GM21360 (cell line): ENCODE measurements at regions not wholly inside any gene's neighbourhood (a gene's known extent, or its start where the extent isn't known, plus 50 kb on each side); places are given as distances from the start of the nearest gene placed in this dataset.
"Not testable (repeated sequence)": the region's sequence is repeated elsewhere in the genome, so short reads cannot be mapped to it uniquely, and the experiment has no call there.

Experiments
- ATAC-seq: cut with Tn5 transposase; IDR thresholded peaks from one replicate; pipeline ENCODE4 v1.9.1; 2021; ENCODE audit warnings: mild to moderate bottlenecking, moderate library complexity; ENCODE audit not compliant: unreplicated experiment

DNA sequence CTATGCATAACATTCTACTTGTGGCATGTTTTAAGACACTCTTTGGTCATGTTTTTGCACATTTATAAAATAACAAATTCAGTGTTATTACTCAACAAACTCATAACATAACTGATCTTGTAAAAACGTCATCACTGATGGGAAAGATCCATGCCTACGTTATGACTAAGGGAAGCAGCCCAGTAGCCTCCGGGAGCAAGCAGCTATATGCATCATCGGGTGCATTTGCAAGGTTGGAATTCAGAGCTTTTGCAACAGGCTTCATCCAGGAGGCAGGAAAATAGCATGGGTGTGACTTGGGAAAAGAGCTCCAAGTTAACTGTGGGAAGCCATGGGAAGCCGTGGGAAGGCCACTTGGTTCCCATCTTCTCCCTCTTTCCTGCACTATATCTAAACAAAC, 271.6 kb upstream of the SGK1 start:
- no peak for ATAC-seq

DNA sequence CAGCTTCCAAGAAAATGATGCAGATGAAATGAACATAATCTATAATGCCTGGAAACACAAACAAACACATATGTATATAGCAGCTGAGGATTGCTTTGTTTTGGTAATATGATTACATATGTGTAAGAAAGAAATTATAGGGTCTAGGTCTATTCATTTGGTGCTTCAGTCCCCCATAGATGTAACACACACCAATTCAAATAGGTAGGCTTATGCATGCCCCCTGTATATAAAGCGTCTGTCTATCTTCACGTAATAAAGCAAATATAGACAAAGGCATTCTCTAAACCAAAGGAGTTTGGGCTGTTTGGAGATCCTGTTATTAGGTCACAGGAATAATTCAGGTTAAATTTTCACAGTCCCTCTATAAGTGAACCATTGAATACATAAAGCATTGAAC, 270.4 kb upstream of the SGK1 start:
- no peak for ATAC-seq

DNA sequence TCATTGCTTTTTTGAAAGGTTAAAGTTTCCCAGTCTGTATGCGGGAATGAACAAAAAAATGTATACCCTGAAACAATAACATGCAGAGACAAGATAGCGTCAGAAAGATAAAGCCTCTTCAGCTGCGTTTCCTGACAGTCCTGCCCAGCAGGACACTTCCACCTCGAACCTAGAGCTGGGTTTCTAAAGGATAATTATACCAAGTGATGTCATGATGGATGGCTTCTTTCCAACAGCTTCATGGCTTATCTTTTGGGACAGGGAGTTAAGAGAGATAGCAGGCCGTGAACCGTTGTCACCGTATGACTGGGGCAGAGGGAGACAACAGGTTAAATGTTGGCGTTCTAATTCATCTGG, 267.6 kb upstream of the SGK1 start:
- ATAC-seq: no peak

DNA sequence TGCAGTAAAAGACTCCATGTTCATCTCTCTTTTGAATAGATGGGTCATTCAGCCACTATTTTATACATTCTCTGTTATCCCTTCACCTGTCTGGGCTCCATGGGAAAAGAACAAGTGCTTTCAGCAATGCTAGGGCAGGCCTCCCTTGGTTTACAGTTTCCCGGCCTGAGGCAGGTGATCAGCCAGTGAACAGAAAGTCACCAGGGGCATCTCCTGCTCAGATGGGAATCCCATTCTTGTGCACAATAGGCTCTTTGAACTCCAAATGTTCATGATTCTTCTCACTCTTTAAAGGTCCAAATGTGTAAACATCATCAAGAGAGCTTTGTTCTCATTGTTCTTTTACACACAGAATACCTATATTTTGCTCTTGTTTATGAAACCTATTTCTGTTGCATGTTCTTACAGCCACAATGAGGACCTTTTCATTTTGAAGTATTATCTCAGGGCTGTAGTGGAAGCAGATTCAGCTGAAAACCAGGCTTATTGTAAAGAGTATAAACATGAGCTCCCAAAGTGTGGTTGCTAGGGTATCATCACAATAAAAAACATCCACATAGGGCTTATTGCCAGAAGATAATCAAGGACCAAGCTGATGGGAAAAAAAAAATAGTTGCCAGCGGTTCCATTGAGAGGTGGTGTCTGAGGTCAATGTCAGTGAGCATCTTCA, 267.1 kb upstream of the SGK1 start:
- ATAC-seq: no peak

DNA sequence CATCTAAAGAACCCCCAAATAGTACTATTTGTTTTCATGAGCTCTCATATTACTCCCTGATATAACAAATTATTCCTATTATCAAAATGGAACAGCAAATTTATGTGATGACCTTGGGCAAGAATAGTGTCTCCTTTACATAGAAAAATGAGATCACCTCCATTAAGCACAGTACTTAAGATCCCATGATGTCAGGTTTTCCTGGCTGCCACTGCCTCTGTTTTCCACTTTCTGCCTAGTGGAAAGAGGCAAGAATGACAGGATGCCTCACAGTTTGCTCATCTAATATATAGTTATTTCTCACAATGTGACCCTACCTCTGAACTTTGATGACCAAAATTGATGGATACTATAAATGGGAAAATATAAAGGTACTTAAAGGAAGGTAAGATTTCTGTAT, 260.1 kb upstream of the SGK1 start:
- ATAC-seq: no peak

DNA sequence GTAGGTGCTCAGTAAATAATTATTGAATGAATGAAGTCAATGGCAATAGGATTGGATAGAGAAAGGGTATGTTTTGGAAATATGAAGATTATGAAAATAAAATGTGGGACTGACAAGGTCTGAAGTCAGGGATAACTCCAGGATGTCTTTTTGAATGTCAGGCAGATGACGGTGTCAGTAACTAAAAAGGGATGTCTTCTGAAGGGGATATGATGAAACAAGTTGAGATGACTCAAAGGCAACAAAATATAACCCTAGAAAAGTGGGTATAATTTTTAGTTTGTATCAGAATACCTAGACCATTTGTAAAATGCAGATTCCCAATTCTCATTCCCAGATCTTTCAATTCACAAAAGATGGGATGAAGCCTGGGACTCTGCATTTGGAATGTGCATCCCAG, 257.3 kb upstream of the SGK1 start:
- no peak for ATAC-seq

DNA sequence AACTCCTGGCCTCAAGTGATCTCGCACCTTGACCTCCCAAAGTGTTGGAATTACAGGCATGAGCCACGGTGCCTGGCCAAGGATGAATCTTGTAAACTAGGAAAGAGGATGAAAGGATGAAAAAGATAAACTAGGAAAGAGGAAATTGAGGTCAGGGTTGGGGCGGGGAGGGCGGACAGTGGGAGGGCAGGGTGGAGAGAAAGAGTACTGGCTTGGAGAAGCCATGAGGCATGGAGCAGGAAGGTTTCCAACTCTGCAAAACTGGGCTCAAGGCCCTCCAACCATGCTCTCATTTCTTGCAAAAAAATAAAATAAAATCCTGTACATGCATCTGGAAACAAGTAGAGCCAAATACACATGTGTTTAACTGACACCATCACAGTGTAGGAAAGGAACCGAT, 256.6 kb upstream of the SGK1 start:
- ATAC-seq: no peak

DNA sequence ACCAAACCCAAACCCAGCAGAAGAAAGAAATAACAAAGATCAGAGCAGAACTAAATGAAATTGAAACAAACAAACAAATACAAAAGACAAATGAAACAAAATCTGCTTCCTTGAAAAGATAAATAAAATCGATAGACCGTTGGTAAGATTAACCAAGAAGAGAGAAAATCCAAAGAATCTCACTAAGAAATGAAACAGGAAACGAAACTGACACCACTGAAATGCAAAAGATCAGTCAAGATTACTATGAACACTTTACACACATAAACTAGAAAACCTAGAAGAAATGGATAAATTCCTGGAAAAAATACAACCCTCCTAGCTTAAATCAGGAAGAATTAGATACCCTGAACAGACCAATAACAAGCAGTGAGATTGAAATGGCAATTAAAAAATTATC, 252.1 kb upstream of the SGK1 start:
- ATAC-seq: not testable (repeated sequence)

DNA sequence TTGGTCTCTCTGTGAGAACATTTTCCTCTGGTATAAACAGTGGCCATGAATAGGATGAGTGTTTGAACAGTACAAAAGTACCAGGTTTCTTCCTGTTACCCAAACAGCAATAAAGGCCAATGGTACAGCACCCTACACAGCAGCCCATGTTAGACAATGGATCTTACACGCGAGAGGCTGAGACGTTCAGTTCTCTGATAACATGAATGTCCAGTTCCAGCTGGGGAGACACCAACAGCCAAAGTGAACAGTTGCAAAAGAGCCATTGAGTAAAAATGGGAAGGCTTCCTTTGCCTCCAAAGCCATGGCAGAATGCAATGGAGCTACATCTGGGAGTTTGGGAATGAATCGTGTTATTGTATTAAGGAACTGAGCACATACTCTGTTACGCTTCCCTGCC, 246.8 kb upstream of the SGK1 start:
- no peak for ATAC-seq

DNA sequence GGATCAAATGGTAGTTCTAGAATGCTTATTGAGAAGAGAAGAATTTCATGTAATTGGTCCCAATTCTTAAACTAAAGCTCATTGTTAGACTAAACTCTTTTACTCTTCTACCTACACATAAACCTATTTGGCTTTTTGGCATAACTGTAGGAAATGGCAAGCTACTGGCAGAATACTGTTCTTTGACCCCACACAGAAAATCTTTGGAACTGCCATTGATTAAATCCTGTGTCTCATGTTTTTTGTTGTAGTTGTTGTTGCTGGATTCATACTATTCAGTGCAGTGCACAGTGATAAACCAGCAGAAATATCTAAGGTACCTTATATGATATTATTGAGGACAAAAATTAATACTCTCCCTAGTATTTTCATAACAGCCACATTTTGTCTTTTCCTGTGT, 242.1 kb upstream of the SGK1 start:
- ATAC-seq: no peak

DNA sequence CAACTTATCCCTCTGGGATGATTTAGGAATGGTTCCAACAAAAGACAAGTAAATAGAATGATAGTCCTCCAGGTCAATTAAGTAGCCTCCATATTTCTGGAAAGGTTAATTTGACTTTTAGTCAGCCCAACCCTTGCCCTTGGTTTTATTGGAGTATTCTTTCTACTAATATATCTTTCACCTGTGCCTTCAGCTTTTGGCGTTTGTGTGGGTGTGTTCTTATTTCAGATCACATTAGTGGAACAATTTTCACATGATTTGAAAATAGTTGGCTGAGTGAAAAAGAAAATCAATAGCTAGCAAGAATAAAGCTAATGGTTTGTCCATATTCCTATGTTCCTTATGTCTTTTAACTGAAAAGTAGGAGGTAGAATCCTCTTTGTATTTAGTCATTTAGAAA, 239.6 kb upstream of the SGK1 start:
- ATAC-seq: no peak

DNA sequence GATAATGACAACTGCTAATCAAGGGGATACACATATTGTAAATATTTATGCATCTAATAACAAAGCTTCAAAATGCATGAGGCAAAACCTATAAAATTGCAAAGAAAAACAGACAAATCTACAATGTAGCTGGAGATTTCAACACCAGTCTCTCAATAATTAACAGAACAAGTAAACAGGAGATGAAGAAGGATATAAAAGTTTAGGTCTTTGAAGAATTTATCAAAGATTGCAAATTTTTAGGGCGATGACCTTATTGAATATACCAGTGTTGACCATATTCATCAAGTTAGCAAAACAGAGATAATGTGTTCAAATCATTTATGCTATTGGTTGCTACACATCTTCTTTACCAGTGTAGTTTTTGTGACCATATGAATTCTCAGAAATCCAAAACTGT, 237.8 kb upstream of the SGK1 start:
- no peak for ATAC-seq

DNA sequence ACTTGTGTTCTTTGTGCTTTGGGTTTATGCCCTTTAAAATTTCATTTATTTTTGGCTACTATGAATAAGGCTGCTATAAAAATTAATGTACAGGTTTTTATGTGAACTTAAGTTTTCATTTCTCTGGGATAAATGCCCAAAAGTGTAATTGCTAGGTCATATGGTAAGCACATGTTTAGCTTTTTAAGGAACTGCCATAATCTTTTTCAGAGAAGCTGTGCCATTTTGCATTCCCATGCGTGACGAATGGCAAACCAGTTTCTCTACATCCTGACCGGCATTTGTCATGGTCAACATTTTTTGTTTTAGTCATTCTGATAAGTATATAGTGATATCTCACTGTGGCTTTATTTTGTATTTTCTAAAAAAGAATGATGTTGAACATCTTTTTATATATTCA, 236.0 kb upstream of the SGK1 start:
- ATAC-seq: no peak

DNA sequence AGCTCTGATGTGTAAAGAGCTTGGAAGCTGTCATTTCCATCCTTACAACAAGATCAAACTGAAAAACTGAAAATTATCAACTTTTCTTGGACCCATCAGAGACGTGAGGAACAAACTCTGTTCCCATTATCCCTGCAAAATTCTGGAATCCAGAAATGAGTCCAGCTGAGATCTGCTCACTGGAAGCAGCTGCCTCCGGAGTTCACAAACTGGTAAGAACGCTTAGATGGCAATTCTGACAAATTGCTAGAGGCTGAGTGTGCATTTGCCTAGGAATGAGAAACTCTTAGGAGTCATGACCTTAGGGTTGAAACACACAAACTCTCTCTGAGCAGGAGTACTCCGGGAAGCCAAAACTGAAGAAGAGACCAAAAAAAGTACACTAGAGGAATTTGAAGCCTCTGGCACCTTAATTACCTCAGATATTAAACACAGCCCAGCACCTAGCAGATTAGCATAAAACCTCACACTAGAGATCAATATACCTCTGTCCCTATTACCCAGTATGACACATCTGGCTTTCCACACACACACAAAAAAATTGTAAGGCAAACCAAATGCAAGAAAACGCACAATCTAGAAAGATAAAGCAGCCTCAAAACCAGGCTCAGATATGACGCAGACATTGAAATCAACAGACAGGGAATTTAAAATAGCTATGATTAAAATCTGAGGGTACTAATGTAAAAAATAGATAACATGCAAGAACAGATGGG, 233.5 kb upstream of the SGK1 start:
- ATAC-seq: no peak

DNA sequence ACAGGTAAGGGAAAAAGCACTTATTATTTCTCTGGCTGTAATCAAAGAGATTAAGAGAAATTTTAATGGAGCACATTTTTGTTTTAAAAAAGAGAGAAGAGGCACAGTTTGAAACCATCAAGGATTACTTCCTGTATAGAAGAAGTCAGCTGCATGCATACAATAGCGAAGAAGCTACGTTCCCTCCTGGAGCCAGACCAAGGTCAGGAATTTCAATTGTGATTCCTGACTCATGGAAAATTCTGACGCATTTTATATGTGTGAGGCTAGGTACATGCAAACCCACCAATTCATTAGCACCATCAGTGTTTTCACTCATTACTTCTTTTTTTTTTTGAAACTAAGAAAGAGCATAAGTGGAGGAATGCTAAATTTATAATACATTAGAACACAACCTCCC, 232.7 kb upstream of the SGK1 start:
- ATAC-seq: no peak

DNA sequence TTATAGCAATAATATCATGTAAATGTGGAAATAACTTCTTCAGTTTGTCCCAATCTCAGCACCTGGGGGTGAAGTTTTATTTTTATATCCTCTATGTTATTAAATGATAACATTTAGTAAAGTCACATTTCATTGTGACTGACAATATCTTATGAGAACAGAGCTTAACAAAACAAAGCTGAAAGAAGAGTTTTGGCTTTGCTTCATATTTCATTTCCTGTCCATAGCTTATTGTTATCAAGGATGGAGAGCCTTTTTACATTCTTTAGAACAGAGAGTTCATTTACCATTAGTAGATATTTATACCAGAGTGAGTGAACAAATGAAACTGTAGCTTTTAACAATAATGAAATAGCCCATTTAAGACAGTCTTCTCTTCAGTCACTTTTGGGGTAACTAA, 231.9 kb upstream of the SGK1 start:
- ATAC-seq: no peak

DNA sequence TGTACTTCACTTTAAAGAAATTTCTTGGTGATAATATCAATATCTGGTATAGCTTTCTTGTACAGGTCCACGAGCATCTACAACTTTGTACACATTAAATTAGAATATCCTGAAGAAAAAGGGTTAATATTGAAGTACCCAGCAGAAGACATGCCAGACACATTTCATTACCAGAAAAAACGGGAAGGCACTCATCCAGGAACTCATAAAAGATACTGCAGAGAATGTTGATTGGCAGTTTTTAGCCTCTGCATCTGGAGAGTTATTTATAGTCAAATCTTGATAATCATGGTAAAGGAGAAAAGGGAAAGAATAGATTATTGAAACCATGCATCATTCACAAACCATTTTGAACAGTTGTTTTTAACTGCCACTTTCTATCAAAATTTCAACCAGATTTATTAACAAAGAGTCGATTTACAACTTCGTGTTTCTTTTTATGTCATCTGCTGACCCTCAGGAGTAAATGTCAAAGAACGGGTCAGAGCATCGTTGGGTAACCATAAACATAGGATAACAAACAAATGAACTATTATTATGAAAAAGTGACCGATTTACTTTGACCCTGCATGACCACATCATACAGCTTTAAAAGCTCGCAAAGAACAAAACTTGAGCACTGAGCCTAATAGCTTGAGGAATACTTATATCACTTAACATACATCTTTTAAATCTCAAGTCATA, 229.2 kb upstream of the SGK1 start:
- no peak for ATAC-seq

DNA sequence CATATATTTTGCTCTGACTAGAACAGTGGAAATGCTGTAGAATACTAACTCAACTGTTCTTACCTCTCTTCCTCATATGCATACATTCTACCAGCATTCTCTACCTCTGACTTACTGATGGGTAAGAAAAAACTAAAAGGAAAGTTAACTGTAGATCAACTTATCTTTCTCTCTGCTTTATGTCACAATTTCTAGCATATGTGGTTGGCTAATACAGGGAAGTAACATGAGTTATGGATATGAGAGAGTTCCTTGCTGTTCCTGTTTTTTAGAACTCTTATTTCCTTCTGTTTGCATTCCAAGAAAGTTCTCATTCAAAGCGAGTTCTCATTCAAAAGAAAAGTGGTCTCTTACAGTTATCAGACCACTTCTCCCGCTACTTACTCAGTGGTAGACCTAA, 226.8 kb upstream of the SGK1 start:
- no peak for ATAC-seq

DNA sequence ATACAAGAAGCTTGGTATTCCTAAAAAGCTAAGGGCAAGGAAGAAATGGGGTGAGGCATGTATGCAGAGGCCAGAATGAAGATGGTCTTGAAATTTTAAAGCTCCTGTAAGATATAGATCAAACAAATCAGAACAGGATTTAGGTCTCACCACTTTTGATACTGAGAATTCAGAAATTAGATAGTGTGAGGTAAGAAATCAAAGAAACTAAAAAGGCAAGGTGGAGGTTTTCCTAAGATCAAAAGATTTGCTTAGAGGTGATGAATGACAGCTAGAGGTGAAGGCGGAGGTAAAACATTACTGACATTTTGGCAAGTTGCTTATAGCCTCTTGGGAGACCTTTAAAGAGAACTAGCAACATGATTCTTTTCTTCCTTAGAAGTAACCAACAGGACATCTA, 225.2 kb upstream of the SGK1 start:
- ATAC-seq: no peak

DNA sequence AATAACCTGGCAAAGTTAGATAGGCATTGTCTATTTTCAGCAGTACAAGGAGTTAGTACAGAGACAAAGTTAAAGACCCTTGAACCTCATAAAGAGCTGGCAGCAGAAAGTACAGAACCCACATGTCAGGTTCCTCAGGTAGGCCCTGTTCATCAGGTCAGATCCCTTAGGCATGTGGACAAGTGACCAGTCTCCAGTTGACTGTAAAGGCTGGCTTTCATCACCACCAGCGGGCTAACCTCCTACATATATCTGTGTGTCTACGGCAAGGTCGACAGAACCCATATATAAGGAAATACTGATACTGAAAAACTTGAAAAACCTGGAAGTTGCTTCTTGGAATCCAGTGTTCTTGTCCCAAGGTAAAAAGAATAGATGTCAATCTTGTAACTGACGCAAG, 223.1 kb upstream of the SGK1 start:
- no peak for ATAC-seq

DNA sequence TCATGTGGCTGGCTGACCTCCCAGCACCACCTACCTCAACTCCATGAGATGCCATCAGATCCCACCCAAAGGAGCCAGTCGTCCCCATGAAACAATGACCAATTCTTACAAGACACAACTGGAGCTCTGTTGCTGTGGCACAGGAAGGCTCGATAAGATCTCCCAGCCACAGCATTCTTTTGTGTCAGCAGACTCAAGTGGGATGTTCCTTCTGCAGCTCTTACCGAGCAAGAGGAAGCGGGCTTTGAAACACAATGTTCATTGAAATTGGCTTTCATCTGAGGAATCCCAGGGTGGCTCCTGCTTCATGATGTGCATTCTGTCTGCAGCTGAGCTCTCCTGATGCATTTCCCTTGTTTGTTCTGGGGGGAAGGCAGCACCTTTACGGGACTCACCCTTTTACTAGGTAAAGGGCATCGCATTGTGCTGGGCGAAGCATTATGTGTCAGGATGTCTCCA, 222.0 kb upstream of the SGK1 start:
- no peak for ATAC-seq

DNA sequence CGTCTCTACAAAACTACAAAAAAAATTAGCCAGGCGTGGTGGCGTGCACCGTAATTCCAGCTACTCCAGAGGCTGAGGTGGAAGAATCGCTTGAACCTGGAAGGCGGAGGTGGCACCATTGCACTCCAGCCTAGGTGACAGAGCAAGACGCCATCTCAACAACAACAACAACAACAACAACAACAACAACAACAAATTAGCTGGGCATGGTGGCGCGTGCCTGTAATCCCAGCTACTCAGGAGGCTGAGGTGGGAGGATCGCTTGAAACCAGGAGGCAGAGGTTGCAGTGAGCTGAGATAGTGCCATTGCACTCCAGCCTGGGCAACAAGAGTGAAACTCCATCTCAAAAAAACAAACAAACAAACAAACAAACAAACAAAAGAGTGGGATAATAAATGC, 219.9 kb upstream of the SGK1 start:
- not testable (repeated sequence) for ATAC-seq
